GM19238 (cell line): ENCODE measurements at regions not wholly inside any gene's neighbourhood (a gene's known extent, or its start where the extent isn't known, plus 50 kb on each side); places are given as distances from the start of the nearest gene placed in this dataset.

Experiments
- DNase-seq: peaks from one replicate; pipeline ENCODE4 v3.0.0; 2011; ENCODE audit warnings: low spot score; ENCODE audit not compliant: insufficient read length

GRCh38 chr5:159695741-159696294, 220.5 kb upstream of the ADRA1B start:
- no peak for DNase-seq

GRCh38 chr5:159697530-159697929, 218.8 kb upstream of the ADRA1B start:
- DNase-seq, result no peak

- DNase-seq, result no peak
These were observed 218.0 kb upstream of the ADRA1B start for GRCh38 chr5:159698322-159698721.

- DNase-seq, result no peak
These were observed 216.3 kb upstream of the ADRA1B start for GRCh38 chr5:159700016-159700415.

DNA sequence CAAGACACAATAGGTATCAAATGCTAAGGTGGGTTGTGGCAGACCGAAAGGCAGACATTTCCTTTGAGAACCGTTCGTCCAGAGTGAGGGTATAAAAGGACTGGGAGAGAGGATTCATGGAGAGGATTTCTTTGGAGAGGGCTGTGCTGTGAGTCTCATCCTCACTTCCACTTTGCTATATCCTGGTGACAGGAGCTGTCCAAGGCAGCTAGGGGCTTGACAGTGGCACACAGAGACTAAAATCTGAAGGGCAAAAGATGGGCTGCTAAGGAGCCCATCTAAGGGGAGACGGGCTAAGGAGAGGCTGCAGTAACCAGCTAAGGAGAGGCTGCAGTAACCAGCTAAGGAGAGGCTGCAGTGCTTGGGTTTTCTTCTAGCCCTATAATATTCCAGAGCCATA, 214.0 kb upstream of the ADRA1B start:
- DNase-seq, result no peak

- no peak for DNase-seq
These were observed 213.5 kb upstream of the ADRA1B start for GRCh38 chr5:159702826-159703225.

- DNase-seq, result no peak
These were observed 212.1 kb upstream of the ADRA1B start for GRCh38 chr5:159704160-159704559.

GRCh38 chr5:159705948-159706347, 210.3 kb upstream of the ADRA1B start:
- DNase-seq, result no peak

DNA sequence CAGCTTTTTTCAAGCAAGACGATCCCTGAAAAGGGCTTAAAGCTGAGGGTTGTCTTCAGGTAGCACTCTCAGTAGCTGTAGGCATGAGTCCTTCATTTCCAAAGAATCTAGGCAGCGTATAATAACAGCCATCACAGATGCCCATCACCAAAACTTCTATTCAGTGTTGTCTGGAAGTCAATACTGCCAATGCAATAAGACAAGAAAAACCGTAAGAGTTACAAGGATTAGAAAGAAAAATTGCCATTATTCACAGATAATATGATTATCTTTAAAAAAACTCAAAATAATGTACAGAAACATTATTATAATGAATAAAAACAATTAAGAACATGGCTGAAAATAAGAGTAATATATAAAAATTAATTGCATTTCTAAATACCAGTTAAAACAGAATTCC, 208.2 kb upstream of the ADRA1B start:
- DNase-seq, result no peak

GRCh38 chr5:159712672-159713071, 203.6 kb upstream of the ADRA1B start:
- no peak for DNase-seq

DNA sequence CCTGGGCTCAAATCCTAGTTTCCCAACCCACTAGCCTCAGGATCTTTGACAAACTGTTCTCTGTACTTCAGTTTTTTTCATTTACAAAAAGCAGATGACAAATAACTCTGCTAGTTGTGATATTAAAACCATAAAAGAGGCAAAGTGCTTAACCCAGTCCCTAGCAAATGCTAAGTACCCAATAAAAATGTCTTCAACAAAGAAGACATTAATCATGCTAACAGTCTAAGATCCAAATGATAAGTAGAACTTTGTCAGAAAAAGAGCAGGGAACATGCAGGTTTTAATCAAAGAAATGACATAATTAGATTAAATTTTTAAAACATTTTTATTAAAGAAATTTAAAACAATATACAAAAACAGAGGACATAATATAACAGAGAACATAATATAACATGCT, 203.0 kb upstream of the ADRA1B start:
- DNase-seq, result no peak

GRCh38 chr5:159713773-159714172, 202.5 kb upstream of the ADRA1B start:
- DNase-seq, result no peak

DNA sequence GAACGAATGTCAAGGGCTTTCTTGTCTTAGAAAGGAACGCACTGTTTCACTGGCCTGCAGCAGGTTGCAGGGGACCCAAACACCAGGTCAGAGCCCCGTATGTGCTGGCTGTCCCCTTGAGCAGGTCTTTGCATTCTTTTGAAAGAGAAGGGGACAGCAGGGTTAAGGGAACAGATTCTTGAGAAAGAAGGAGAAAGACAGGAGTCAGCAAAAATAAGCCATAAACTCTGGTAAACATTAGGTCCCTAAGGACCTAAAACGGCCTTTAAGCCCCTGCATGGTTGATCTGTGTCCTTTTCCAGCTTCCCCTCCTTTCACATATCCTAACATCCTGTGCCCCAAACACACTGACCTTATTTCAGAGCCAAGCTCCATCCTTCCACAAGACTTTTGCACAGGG, 190.8 kb upstream of the ADRA1B start:
- no peak for DNase-seq

GRCh38 chr5:159727167-159727566, 189.1 kb upstream of the ADRA1B start:
- DNase-seq, result no peak

DNA sequence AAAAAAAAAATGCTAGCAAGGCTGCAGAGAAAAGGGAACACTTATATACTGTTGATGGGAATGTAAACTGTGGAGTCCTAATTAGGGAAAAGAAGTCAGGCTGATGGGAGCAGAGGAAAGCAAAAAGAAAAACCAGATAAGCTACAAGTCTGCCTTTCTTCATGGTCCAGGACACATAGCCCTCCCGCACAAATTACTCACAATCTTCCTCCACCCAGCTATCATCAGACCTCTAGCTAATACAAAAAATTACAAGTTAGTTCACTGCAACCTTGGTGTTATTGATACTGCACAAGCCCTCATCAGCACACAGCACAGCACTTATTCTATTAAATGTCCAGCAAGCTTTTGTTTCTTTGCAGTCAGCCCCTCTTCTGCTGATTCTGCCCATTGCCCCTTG, 186.0 kb upstream of the ADRA1B start:
- no peak for DNase-seq

DNA sequence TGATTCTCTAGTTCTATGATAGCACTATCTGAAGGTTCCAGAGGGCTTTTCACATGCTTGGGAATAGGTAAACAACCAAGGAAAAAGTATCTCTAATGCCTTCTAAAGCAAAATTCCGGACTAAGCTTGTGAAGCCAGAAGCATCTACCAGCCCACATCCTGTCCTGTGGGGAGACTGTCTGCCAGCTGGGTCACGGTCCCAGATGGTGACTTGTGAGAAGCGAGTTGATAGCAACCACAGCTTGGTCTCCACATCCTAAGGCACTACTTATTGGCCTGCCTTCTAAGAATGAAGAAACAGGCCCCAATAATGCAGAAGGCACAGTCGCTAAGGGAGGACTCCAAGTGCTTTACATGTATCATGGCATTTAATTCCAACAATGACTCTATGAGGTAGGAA, 184.1 kb upstream of the ADRA1B start:
- DNase-seq, result no peak

- no peak for DNase-seq
These were observed 181.9 kb upstream of the ADRA1B start for GRCh38 chr5:159734366-159734765.

DNA sequence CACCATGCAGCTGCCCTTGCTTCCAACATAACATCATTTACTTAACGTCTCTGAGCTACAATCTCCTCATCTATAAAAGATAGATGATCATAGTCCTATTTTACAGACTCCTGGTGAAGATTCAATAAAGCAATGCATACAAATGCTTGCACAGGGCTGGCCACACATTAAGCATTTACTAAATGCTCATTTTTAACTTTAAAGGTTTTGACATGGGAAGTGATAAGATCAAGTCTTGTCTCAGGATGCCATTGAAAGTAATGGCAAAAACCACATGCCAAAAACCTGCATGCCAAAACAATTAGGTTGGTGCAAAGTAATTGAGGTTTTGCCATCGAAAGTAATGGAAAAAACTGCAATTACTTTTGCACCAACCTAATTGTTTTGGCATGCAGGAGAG, 181.2 kb upstream of the ADRA1B start:
- no peak for DNase-seq

GRCh38 chr5:159735749-159736660, 180.3 kb upstream of the ADRA1B start:
- no peak for DNase-seq

GRCh38 chr5:159736844-159737243, 179.4 kb upstream of the ADRA1B start:
- DNase-seq, result no peak

GRCh38 chr5:159737263-159737662, 179.0 kb upstream of the ADRA1B start:
- DNase-seq, result no peak

DNA sequence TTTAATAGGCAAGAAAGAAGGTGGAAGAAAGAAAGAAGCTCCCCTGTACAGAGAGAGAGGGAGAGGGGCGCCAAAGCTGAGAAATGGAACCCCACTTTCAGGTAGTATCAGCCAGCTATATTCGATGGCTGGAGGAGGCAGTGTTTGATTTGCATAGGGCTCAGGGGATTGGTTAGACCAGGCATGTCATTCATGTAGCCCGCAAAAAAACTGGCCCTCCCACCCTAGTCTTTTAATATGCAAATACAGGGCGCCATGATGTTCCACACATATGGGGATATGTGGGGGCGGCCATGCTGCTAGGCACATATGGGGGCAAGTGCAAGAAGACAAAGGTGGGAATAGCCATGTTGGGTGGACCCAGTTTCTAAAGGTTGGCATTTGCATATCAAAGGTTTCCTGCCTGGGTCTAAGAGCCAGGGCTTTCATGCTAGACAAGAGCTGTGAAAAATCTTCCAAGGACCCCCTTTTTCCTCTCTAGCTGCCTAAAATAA, 174.4 kb upstream of the ADRA1B start:
- no peak for DNase-seq

DNA sequence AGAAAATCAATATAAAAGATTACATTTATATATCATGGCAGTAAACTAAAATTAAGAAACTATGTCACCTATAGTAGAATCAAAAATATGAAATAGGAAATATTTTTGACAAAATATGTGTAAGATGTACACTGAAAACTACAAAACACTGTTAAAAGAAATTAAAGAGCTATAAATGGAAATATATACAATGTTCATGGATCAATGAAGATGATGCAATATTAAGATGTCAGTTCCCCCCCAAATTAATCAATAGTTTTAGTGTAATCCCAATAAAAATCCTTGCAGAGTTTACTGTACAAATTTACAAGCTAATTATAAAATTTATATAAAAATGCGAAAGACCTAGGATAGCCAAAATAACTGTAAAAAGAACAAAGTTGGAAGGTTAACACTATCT, 173.0 kb upstream of the ADRA1B start:
- DNase-seq, result no peak
